ENCODE measurements at regions not wholly inside any gene's neighbourhood (a gene's known extent, or its start where the extent isn't known, plus 50 kb on each side); places are given as distances from the start of the nearest gene placed in this dataset.

DNA sequence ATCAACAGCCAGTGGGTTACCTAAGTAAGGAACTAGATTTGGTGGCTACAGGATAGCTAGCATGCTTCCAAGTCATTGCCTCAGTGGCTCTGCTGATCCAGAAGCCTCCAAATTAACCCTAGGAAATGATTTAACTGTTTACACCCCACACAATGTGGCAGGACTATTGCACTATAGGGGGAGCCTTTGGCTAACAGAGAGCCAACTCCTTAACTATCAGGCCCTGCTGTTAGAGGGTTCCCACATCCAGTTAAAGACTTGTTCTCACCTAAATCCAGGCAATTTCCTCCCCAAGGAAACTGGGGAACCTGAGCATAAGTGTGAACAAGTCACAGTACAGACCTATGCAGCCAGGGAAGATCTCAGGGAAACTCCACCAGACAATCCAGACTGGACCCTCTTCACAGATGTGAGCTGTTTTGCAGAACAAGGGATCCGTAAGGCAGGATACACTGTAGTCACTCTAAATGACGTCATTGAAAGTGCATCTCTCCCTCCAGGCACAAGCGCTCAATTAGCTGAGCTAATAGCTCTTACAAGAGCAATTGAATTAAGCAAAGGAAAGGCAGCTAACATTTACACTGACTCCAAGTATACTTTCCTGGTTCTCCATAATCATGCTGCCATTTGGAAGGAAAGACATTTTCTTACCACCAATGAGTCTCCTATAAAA is 185.3 kb upstream of the SPOCK3 start:
- TF ChIP-seq CTCF (IDR thresholded peaks at IDR 0.05) (no peak), POLR2AphosphoS5 (IDR thresholded peaks at IDR 0.05; ENCODE audit: low read depth, low read length) (no peak), SIN3A (IDR thresholded peaks at IDR 0.05; ENCODE audit: borderline replicate concordance, insufficient read depth, low read depth, low read length) (no peak), TCF7L2 (IDR thresholded peaks at IDR 0.05; ENCODE audit: low read depth, low read length) (no peak)
- TF ChIP-seq, protein P1, sequence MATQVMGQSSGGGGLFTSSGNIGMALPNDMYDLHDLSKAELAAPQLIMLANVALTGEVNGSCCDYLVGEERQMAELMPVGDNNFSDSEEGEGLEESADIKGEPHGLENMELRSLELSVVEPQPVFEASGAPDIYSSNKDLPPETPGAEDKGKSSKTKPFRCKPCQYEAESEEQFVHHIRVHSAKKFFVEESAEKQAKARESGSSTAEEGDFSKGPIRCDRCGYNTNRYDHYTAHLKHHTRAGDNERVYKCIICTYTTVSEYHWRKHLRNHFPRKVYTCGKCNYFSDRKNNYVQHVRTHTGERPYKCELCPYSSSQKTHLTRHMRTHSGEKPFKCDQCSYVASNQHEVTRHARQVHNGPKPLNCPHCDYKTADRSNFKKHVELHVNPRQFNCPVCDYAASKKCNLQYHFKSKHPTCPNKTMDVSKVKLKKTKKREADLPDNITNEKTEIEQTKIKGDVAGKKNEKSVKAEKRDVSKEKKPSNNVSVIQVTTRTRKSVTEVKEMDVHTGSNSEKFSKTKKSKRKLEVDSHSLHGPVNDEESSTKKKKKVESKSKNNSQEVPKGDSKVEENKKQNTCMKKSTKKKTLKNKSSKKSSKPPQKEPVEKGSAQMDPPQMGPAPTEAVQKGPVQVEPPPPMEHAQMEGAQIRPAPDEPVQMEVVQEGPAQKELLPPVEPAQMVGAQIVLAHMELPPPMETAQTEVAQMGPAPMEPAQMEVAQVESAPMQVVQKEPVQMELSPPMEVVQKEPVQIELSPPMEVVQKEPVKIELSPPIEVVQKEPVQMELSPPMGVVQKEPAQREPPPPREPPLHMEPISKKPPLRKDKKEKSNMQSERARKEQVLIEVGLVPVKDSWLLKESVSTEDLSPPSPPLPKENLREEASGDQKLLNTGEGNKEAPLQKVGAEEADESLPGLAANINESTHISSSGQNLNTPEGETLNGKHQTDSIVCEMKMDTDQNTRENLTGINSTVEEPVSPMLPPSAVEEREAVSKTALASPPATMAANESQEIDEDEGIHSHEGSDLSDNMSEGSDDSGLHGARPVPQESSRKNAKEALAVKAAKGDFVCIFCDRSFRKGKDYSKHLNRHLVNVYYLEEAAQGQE (IDR thresholded peaks at IDR 0.05; ENCODE audit: insufficient read depth in 1 of 2, low read depth in 2 of 2, low read length in 1 of 2) = no peak

All from Panc1 (cell line).